ENCODE measurements at regions not wholly inside any gene's neighbourhood (a gene's known extent, or its start where the extent isn't known, plus 50 kb on each side); places are given as distances from the start of the nearest gene placed in this dataset.

GRCh38 chr1:60173729-60174505 lies 100.3 kb upstream of the C1orf87 start:
- DNase-seq (ENCODE audit: low read depth): no peak

GRCh38 chr1:60173006-60173405 lies 99.4 kb upstream of the C1orf87 start:
- no peak for DNase-seq (ENCODE audit: low read depth)

GRCh38 chr1:60171801-60172200 lies 98.2 kb upstream of the C1orf87 start:
- peak; percentile 14 for DNase-seq (ENCODE audit: low read depth)

- no peak for DNase-seq (ENCODE audit: low read depth)
These were observed 97.1 kb upstream of the C1orf87 start for GRCh38 chr1:60170709-60171108.

GRCh38 chr1:60169206-60169605 lies 95.6 kb upstream of the C1orf87 start:
- peak; percentile 7 for DNase-seq (ENCODE audit: low read depth)

- no peak for DNase-seq (ENCODE audit: low read depth)
These were observed 89.4 kb upstream of the C1orf87 start for GRCh38 chr1:60162936-60163335.

GRCh38 chr1:60160141-60160540 lies 86.6 kb upstream of the C1orf87 start:
- no peak for DNase-seq (ENCODE audit: low read depth)

GRCh38 chr1:60156371-60156770 lies 82.8 kb upstream of the C1orf87 start:
- no peak for DNase-seq (ENCODE audit: low read depth)

GRCh38 chr1:60153961-60154360 lies 80.4 kb upstream of the C1orf87 start:
- no peak for DNase-seq (ENCODE audit: low read depth)

- DNase-seq (ENCODE audit: low read depth): no peak
These were observed 79.3 kb upstream of the C1orf87 start for GRCh38 chr1:60152891-60153290.

- no peak for DNase-seq (ENCODE audit: low read depth)
These were observed 77.7 kb upstream of the C1orf87 start for GRCh38 chr1:60151311-60151710.

- DNase-seq (ENCODE audit: low read depth): no peak
These were observed 75.7 kb upstream of the C1orf87 start for GRCh38 chr1:60149251-60149650.

- DNase-seq (ENCODE audit: low read depth): no peak
These were observed 73.3 kb upstream of the C1orf87 start for GRCh38 chr1:60146884-60147283.

- no peak for DNase-seq (ENCODE audit: low read depth)
These were observed 72.2 kb upstream of the C1orf87 start for GRCh38 chr1:60145771-60146170.

GRCh38 chr1:60141743-60142142 lies 68.2 kb upstream of the C1orf87 start:
- no peak for DNase-seq (ENCODE audit: low read depth)

- no peak for DNase-seq (ENCODE audit: low read depth)
These were observed 67.7 kb upstream of the C1orf87 start for GRCh38 chr1:60141276-60141675.

GRCh38 chr1:60137406-60137805 lies 63.8 kb upstream of the C1orf87 start:
- DNase-seq (ENCODE audit: low read depth): no peak

GRCh38 chr1:60136395-60136794 lies 62.8 kb upstream of the C1orf87 start:
- DNase-seq (ENCODE audit: low read depth): no peak

GRCh38 chr1:60134716-60135115 lies 61.1 kb upstream of the C1orf87 start:
- DNase-seq (ENCODE audit: low read depth): no peak

- DNase-seq (ENCODE audit: low read depth): peak; percentile 43
These were observed 60.3 kb upstream of the C1orf87 start for GRCh38 chr1:60133848-60134247.

- DNase-seq (ENCODE audit: low read depth): peak; percentile 87
These were observed 59.6 kb upstream of the C1orf87 start for GRCh38 chr1:60133000-60133673.

- DNase-seq (ENCODE audit: low read depth): no peak
These were observed 58.5 kb upstream of the C1orf87 start for GRCh38 chr1:60132108-60132507.

GRCh38 chr1:60130703-60131102 lies 57.1 kb upstream of the C1orf87 start:
- no peak for DNase-seq (ENCODE audit: low read depth)

- DNase-seq (ENCODE audit: low read depth): no peak
These were observed 56.3 kb upstream of the C1orf87 start for GRCh38 chr1:60129911-60130310.
